B cell (primary cell): ENCODE measurements at regions not wholly inside any gene's neighbourhood (a gene's known extent, or its start where the extent isn't known, plus 50 kb on each side); places are given as distances from the start of the nearest gene placed in this dataset.

Source experiments
- ATAC-seq: fragments of 200-7000 bp; cut with Tn5 transposase; one replicate; pipeline ENCODE4 v1.10.0; 2021; ENCODE audit warnings: low read depth, mild to moderate bottlenecking, moderate number of reproducible peaks, moderate library complexity
- CTCF ChIA-PET: fragments of 350-600 bp; sonication (Branson Sonifier 250); formaldehyde crosslinking; loops from one replicate; lab custom pipeline; 2021; ENCODE audit warnings: antibody characterized with exemption, inconsistent platforms; lab: Charles Lee
- POLR2A ChIA-PET: fragments of 350-600 bp; sonication (Branson Sonifier 250); formaldehyde crosslinking; loops from one replicate; lab custom pipeline; 2021; ENCODE audit warnings: antibody characterized with exemption; lab: Charles Lee
- DNase-seq: peaks from one replicate; pipeline ENCODE4 v3.0.0; 2013
- H2AFZ ChIP-seq: 2 replicates; pipeline ENCODE4 v1.6.1; 2012; ENCODE audit warnings: mild to moderate bottlenecking, low read depth, low read length; ENCODE audit not compliant: insufficient read depth, poor library complexity, severe bottlenecking
- H3K27ac ChIP-seq, 2 donors: 1 replicate in 1 of 2; 2 replicates in 1 of 2; pipeline ENCODE4 v1.5.1; 2012 to 2013; ENCODE audit warnings: low read length in 2 of 2, mild to moderate bottlenecking in 2 of 2, moderate library complexity in 1 of 2
- H3K27me3 ChIP-seq, 4 experiments: fragments of 200-600 bp in 1 of 4; sonication (generic) in 1 of 4; replicated peaks in 1 of 4; 1 replicate in 2 of 4; 2 replicates in 2 of 4; pipeline versions ENCODE4 v1.6.1 to v1.7.0; 2013 to 2016; ENCODE audit warnings: low read length in 3 of 4, mild to moderate bottlenecking in 2 of 4, mixed read lengths in 1 of 4, moderate library complexity in 1 of 4; ENCODE audit not compliant: insufficient read depth in 4 of 4, control insufficient read depth in 3 of 4; ENCODE audit errors: control extremely low read depth in 1 of 4
- H3K36me3 ChIP-seq, 2 experiments: replicated peaks in 1 of 2; 1 replicate in 1 of 2; 2 replicates in 1 of 2; pipeline versions ENCODE4 v1.6.1 to v1.7.1; 2013; ENCODE audit warnings: low read length in 1 of 2; ENCODE audit not compliant: insufficient read depth in 2 of 2, control insufficient read depth in 1 of 2; ENCODE audit errors: control extremely low read depth in 1 of 2, extremely low read depth in 1 of 2
- H3K4me1 ChIP-seq, 2 donors: fragments of 200-600 bp in 1 of 2; sonication (generic) in 1 of 2; 1 replicate in 1 of 2; 2 replicates in 1 of 2; pipeline versions ENCODE4 v1.5.1 to v1.6.1; 2013 to 2017; ENCODE audit warnings: low read length in 2 of 2; ENCODE audit not compliant: control insufficient read depth in 2 of 2, insufficient read depth in 2 of 2
- H3K4me2 ChIP-seq: replicated peaks from 2 replicates; pipeline ENCODE3; 2012; ENCODE audit warnings: mild to moderate bottlenecking, low read depth, low read length; ENCODE audit not compliant: poor library complexity, severe bottlenecking
- H3K4me3 ChIP-seq, 5 experiments: fragments of 200-600 bp in 1 of 5; sonication (generic) in 1 of 5; 1 replicate in 3 of 5; 2 replicates in 2 of 5; pipeline versions ENCODE4 v1.5.1 to v1.7.0; 2011 to 2016; ENCODE audit warnings: low read length in 4 of 5, mild to moderate bottlenecking in 4 of 5, low read depth in 2 of 5, control low read depth in 1 of 5, moderate library complexity in 1 of 5; ENCODE audit not compliant: insufficient read depth in 1 of 5; ENCODE audit errors: control extremely low read depth in 1 of 5, extremely low read depth in 1 of 5
- H3K79me2 ChIP-seq: fragments of 200-600 bp; sonication (generic); one replicate; pipeline ENCODE4 v1.6.0; 2016; ENCODE audit warnings: low read length; ENCODE audit not compliant: control insufficient read depth, insufficient read depth
- H3K9ac ChIP-seq: fragments of 200-600 bp; sonication (generic); 2 replicates; pipeline ENCODE4 v1.6.1; 2017; ENCODE audit warnings: mild to moderate bottlenecking, low read length, moderate library complexity
- H3K9me3 ChIP-seq, 3 donors: one replicate each; pipeline versions ENCODE4 v1.6.1 to v1.7.1; 2013; ENCODE audit warnings: low read length in 2 of 3; ENCODE audit not compliant: control insufficient read depth in 2 of 3, insufficient read depth in 1 of 3; ENCODE audit errors: control extremely low read depth in 1 of 3
- H4K20me1 ChIP-seq: 2 replicates; pipeline ENCODE4 v1.6.0; 2012; ENCODE audit warnings: mild to moderate bottlenecking, low read length; ENCODE audit not compliant: insufficient read depth, control insufficient read depth, poor library complexity, severe bottlenecking
- H3K27ac Mint-ChIP-seq: one replicate; pipeline ENCODE4 v1.8.0; 2021; ENCODE audit warnings: mixed read lengths
- H3K27me3 Mint-ChIP-seq: one replicate; pipeline ENCODE4 v1.8.0; 2021; ENCODE audit warnings: mixed read lengths
- H3K4me1 Mint-ChIP-seq: one replicate; pipeline ENCODE4 v1.8.0; 2021; ENCODE audit warnings: mixed read lengths
- H3K4me3 Mint-ChIP-seq: one replicate; pipeline ENCODE4 v1.8.0; 2021; ENCODE audit warnings: mixed read lengths
- H3K9me3 Mint-ChIP-seq: one replicate; pipeline ENCODE4 v1.8.0; 2022; ENCODE audit warnings: mixed read lengths; ENCODE audit not compliant: insufficient read depth
- EZH2 ChIP-seq: IDR thresholded peaks from 2 replicates; pipeline ENCODE4 v1.6.1; 2012; ENCODE audit warnings: borderline replicate concordance, low read depth, mild to moderate bottlenecking, moderate library complexity, low read length; ENCODE audit not compliant: insufficient read depth, poor library complexity, severe bottlenecking
- WGBS: methylation state at CpG from one replicate; pipeline ENCODE4 v1.1.5; 2013; ENCODE audit warnings: missing lambda C conversion rate; ENCODE audit not compliant: insufficient coverage; 5-methylcytosine and 5-hydroxymethylcytosine counted together
- intact Hi-C: fragments of 100-400 bp; cut with micrococcal nuclease; formaldehyde crosslinking; loops from one replicate; pipeline ENCODE4 v1.10.0; 2022
- TF ChIP-seq, protein P1 (sequence below): fragments of 200-600 bp; IDR thresholded peaks from one replicate; pipeline ENCODE4 v1.8.0; 2022; ENCODE audit warnings: antibody characterized with exemption, mild to moderate bottlenecking

DNA sequence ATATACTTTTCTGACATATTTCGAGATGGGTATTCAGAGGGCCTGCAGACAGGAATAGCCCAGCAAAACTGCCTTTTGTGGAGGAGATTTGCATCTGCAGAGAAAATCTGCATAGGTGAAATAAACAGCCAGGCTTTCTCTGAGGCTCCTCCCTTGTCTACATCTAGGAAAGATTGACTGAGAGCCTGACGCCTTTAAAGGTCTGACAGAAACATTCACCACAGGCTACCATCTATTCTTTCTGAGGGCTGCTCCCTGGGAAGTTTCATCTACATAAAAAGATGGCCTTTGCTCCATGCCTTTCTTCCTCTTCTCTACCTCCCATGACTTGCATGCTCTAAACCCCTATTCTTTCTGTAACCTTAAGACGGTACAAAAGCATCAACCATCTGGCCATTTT is 55.0 kb upstream of the AP1S2 start:
- no peak for TF ChIP-seq EZH2
- TF ChIP-seq, protein P1, sequence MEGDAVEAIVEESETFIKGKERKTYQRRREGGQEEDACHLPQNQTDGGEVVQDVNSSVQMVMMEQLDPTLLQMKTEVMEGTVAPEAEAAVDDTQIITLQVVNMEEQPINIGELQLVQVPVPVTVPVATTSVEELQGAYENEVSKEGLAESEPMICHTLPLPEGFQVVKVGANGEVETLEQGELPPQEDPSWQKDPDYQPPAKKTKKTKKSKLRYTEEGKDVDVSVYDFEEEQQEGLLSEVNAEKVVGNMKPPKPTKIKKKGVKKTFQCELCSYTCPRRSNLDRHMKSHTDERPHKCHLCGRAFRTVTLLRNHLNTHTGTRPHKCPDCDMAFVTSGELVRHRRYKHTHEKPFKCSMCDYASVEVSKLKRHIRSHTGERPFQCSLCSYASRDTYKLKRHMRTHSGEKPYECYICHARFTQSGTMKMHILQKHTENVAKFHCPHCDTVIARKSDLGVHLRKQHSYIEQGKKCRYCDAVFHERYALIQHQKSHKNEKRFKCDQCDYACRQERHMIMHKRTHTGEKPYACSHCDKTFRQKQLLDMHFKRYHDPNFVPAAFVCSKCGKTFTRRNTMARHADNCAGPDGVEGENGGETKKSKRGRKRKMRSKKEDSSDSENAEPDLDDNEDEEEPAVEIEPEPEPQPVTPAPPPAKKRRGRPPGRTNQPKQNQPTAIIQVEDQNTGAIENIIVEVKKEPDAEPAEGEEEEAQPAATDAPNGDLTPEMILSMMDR = no peak
- 88% methylated on average over 1 of the region's 3 CpGs for WGBS
- POLR2A ChIA-PET = no interaction called here

DNA sequence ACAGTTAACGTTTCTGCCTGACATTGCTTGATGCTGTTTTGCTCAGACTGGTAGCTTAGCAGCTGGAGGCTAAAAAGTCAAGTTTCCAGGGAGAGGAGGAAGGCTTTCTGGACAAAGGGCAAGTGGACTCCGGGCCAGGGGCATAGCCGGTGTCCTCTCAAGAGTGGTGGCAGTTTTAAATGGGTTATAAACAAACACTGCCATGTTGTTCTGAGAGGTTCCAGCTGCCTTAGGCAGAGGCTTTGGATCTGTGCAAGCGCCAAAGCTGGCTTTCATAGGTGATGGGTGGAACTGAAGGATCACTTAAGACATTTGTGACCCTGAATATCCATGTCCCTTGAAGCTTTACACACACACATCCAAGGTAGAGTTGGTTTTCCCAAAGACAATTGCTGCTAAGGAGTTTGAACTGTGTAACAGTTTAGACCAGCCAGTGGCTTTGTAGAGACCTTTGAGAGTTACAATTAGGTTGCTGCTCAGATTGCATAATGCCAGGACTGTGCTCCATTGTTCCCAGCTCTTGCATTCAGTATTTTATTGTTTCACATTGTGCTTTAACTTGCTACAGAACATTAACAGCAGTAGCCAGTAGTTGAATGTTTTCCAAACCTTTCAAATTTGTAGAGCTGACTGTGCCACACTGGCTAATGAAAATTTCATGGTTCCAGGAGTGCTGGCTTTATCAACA is 54.1 kb upstream of the AP1S2 start:
- H3K27ac Mint-ChIP-seq = no peak overlapping the region
- 100% methylated on average over 3 of the region's 4 CpGs for WGBS
- Histone ChIP-seq H3K9me3 (no peaks in the 10 kb centered on the region), H2AFZ (no peak overlapping the region), H3K27me3 (no peaks in the 10 kb centered on the region), H3K79me2 (no peaks in the 10 kb centered on the region), H3K27ac (no peak overlapping the region), H3K9ac (no peak overlapping the region), H4K20me1 (no peaks in the 10 kb centered on the region), H3K4me3 (no peak overlapping the region), H3K4me2 (no peak overlapping the region), H3K36me3 (no peaks in the 10 kb centered on the region), H3K4me1 (peaks cover 13 to 14% of the 10 kb centered on the region in 2 donors)
- no peak overlapping the region for H3K4me3 Mint-ChIP-seq
- no peaks in the 10 kb centered on the region for H3K9me3 Mint-ChIP-seq
- ChIA-PET CTCF (interaction anchor here (0.6 kb wide), 1 partner anchor 561 kb away, joined by 4 read pairs; no protein-coding TSS in a partner anchor), POLR2A (no interaction called here)
- H3K4me1 Mint-ChIP-seq = peaks cover 19% of the 10 kb centered on the region
- H3K27me3 Mint-ChIP-seq = no peaks in the 10 kb centered on the region
- intact Hi-C loops = loop anchor here (10.0 kb wide), 1 partner anchor 66 kb away; no protein-coding TSS in a partner anchor
- no peak for TF ChIP-seq EZH2
- TF ChIP-seq, protein P1 = no peak
- ATAC-seq = no peak
- no peak for DNase-seq

More for the DNA sequence above, 55.0 kb upstream of the AP1S2 start:
- H3K36me3 ChIP-seq = no peaks in the 10 kb centered on the region
- no peaks in the 10 kb centered on the region for H3K79me2 ChIP-seq
- no peak overlapping the region for H3K4me2 ChIP-seq
- intact Hi-C loops = loop anchor here (10.0 kb wide), 1 partner anchor 65 kb away; no protein-coding TSS in a partner anchor
- H3K9me3 ChIP-seq = no peaks in the 10 kb centered on the region
- CTCF ChIA-PET = no interaction called here
- H3K27me3 ChIP-seq = no peaks in the 10 kb centered on the region
- Mint-ChIP-seq H3K4me1 (peaks cover 19% of the 10 kb centered on the region), H3K27ac (no peak overlapping the region), H3K9me3 (no peaks in the 10 kb centered on the region), H3K4me3 (no peak overlapping the region), H3K27me3 (no peaks in the 10 kb centered on the region)
- peaks cover 5% of the 10 kb centered on the region in 2 donors for H3K4me1 ChIP-seq
- no peak overlapping the region for H2AFZ ChIP-seq
- H3K27ac ChIP-seq = no peak overlapping the region
- H3K4me3 ChIP-seq = no peak overlapping the region
- no peaks in the 10 kb centered on the region for H4K20me1 ChIP-seq
- DNase-seq = no peak
- no peak for ATAC-seq
- H3K9ac ChIP-seq = no peak overlapping the region
